DMS79 (cell line): ENCODE measurements at regions not wholly inside any gene's neighbourhood (a gene's known extent, or its start where the extent isn't known, plus 50 kb on each side); places are given as distances from the start of the nearest gene placed in this dataset.

Experiments used
- DNase-seq: peaks from one replicate; lab custom pipeline; 2025; lab: John Stamatoyannopoulos, UW

DNA sequence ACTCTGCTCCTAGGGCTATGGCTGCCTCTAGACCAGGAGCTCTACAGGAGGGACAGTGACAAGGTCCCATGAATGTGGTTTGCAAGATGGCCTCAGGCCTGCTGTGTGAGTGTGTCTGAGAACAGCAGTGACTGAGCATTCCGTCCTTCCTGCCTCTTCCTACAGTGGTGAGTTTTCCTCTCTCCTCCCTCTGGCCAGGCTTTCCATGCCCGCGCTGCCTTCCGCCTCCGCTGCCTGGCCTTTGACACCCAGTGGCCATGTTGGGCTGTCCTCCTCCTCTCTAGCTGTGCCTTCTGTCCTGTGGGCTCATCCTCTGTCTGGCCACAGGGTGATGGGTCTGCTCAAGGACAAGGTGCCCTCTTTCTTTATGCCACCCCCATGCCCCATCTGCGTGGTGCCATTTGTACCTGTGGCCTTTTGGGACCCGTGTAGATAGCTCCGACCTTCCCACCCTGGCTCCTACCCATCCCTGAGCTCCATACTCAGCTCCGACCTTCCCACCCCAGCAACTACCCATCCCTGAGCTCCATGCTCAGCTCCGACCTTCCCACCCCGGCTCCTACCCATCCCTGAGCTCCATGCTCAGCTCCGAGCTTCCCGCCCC, 970.4 kb downstream of the BRD1 start:
- no peak for DNase-seq

DNA sequence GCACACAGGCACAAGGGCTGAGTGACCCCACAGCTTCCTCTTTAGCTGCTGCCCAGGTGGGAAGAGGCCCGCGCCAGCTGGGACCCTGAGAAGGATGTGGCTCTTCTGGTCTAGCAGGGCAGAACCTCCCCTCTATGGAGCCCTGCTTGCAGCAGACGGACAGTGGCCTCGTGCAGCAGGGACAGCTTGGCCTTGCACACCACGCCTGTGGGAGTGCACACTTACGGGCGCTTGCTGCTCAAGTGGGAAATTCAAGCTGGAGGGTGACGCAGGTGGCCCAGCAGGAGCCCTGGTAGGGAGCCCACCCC, 971.4 kb downstream of the BRD1 start:
- no peak for DNase-seq

DNA sequence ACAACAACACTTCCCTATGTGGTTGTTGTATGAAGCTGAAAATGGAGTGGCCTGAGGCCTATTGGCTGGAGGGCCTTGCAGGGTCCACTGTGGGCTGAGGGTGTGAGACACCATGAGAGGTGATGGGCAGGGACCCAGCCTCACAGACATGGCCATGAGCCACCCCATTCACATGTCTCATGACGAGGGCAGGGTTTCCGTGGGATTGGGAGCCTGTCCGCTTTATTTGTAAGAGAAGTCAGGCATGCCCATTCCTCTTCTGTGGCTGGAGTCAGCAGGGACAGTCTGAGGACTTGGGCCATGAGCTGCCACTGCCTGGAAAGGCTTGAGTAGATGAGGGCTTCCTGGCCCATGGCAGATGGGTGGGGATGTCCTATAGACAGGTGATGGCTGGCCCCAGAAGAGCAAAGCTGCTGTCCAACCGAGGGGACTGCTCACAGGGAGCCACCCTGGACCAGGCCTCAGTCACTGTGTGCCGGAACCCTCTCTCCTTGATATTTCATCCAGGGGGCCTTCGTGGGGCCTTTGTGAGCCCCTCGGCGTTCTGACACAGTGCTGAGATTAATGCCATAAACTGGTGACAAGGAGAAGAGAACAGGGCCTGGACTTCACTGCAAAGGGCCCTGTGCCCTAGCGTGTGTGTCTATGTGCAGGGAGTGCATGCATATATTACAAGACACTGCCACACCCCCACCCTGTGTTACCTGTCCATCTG, 971.9 kb downstream of the BRD1 start:
- DNase-seq: no peak

GRCh38 chr22:48855013-48855412, 972.7 kb downstream of the BRD1 start:
- no peak for DNase-seq

GRCh38 chr22:48853627-48854240, 973.9 kb downstream of the BRD1 start:
- no peak for DNase-seq

GRCh38 chr22:48851933-48852549, 975.6 kb downstream of the BRD1 start:
- no peak for DNase-seq

GRCh38 chr22:48850658-48851287, 976.9 kb downstream of the BRD1 start:
- no peak for DNase-seq

DNA sequence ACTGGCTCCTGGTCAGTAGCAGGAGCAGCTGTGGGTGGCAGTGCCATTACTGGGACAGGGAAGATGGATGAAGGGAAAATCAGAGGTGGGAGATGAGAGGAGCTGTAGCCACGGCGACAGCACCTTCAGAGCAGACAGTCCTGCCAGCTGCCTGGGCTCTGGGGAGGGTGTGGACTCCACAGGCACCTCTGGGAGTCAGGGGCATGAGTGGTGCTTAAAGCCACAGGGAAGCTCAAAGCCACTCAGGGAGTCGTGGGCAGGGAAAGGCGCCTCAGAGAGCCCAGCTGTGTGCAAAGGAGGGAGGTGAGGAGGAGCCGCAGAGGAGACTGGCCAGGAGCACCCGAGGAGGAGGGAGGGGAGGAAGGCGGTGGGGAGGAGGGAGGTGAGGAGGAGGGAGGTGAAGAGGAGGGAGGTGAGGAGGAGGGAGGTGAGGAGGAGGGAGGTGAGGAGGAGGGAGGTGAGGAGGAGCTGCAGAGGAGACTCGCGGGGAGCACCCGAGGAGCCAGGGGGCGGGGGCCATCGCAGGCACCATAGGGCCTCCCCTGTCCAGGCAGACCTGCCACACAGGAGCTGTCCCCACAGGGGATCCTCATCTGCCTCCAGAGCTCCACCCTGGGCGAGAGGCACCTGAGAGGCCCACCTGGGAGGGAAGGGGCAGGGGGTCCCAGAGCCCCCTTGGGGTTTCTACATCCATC, 977.6 kb downstream of the BRD1 start:
- peak; percentile 1 for DNase-seq

GRCh38 chr22:48849219-48849912, 978.3 kb downstream of the BRD1 start:
- no peak for DNase-seq

GRCh38 chr22:48846200-48846599, 981.5 kb downstream of the BRD1 start:
- DNase-seq: no peak

- DNase-seq: peak; percentile 65
Measured at GRCh38 chr22:48845356-48845936, 982.2 kb downstream of the BRD1 start.

- no peak for DNase-seq
Measured at GRCh38 chr22:48844056-48844675, 983.5 kb downstream of the BRD1 start.

DNA sequence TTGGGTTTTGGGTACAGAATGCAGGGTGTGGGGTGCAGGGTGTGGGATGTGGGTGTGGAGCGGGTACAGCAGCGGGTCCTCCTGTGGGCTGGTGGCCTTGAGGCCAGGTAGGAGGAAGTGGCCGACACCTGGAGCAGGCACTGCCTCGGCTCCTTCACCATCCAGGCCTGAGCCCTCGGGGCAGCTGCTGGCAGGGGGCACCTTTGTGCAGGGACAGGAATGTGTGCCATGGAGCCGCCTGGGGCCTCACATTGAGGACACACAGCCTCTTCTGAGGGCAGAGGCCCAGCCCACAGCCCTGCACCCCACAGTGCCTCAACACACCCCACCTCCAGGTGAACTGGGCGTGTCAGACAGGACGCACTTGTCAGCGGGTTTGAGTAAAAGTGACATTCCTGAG, 984.0 kb downstream of the BRD1 start:
- DNase-seq: no peak

DNA sequence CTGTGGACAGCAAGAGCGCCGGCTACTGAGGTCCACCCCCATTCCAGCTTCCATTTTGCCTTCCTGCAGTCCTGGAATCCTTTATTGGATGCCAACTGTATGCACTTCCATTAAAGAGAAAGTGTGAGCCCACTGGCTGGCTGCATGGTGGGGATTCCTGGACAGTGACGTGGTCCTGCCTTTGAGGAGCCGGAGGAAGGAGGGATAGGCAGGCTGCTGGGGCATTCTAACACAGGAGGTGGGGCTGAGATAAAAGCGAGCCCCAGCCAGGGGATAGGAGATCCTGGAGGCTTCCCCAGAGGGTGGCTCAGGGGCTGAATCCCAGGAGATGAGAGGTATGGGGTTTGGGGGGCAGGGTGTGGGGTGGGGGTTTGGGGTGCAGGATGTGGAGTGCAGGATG, 984.7 kb downstream of the BRD1 start:
- no peak for DNase-seq

- no peak for DNase-seq
Measured at GRCh38 chr22:48842583-48842945, 985.1 kb downstream of the BRD1 start.

GRCh38 chr22:48841881-48842582, 985.6 kb downstream of the BRD1 start:
- no peak for DNase-seq

- DNase-seq: no peak
Measured at GRCh38 chr22:48840112-48840949, 987.3 kb downstream of the BRD1 start.

GRCh38 chr22:48838846-48839730, 988.6 kb downstream of the BRD1 start:
- no peak for DNase-seq
